OCI-LY3 (cell line): ENCODE measurements at regions not wholly inside any gene's neighbourhood (a gene's known extent, or its start where the extent isn't known, plus 50 kb on each side); places are given as distances from the start of the nearest gene placed in this dataset.

Source experiments
- H2AFZ ChIP-seq: fragments of 200-600, 300-600 bp; shearing (Covaris generic); 2 replicates; pipeline ENCODE4 v1.6.0; 2014; ENCODE audit warnings: antibody characterized with exemption, low read depth, low read length
- H3K27ac ChIP-seq: fragments of 200-600, 300-600 bp; sonication (generic); 2 replicates; pipeline ENCODE4 v1.5.1; 2014; ENCODE audit warnings: mild to moderate bottlenecking, low read length, moderate library complexity, mixed read lengths
- H3K27me3 ChIP-seq: fragments of 200-600, 300-600 bp; sonication (generic); 2 replicates; pipeline ENCODE4 v1.6.1; 2014; ENCODE audit warnings: low read depth, low read length, mixed read lengths
- H3K36me3 ChIP-seq: fragments of 200-600, 300-600 bp; sonication (generic); replicated peaks from 2 replicates; pipeline ENCODE3; 2014; ENCODE audit warnings: low read depth, low read length, mixed read lengths
- H3K4me1 ChIP-seq: fragments of 300-600, 200-600 bp; sonication (generic); 2 replicates; pipeline ENCODE4 v1.6.1; 2014; ENCODE audit warnings: low read length, mixed read lengths
- H3K4me2 ChIP-seq: fragments of 200-600, 300-600 bp; sonication (generic); 2 replicates; pipeline ENCODE4 v1.6.1; 2014; ENCODE audit warnings: low read length, mixed read lengths
- H3K4me3 ChIP-seq: fragments of 300-600, 200-600 bp; sonication (generic); 2 replicates; pipeline ENCODE4 v1.5.1; 2014; ENCODE audit warnings: antibody characterized with exemption, mild to moderate bottlenecking, low read length, moderate library complexity
- H3K79me2 ChIP-seq: fragments of 300-600, 200-600 bp; shearing (Covaris generic); 2 replicates; pipeline ENCODE4 v1.6.1; 2014; ENCODE audit warnings: mild to moderate bottlenecking, low read length, mixed read lengths
- H3K9ac ChIP-seq: fragments of 300-600, 200-600 bp; shearing (Covaris generic); 2 replicates; pipeline ENCODE4 v1.6.0; 2014; ENCODE audit warnings: mild to moderate bottlenecking, low read length, moderate library complexity
- H3K9me3 ChIP-seq: fragments of 200-600, 300-600 bp; shearing (Covaris generic); 2 replicates; pipeline ENCODE4 v1.6.1; 2014; ENCODE audit warnings: low read length, mixed read lengths; ENCODE audit not compliant: insufficient read depth
- H4K20me1 ChIP-seq: fragments of 200-600, 300-600 bp; sonication (generic); 2 replicates; pipeline ENCODE4 v1.6.1; 2016; ENCODE audit warnings: low read length, mixed read lengths; ENCODE audit not compliant: insufficient read depth
- EZH2phosphoT487 ChIP-seq: fragments of 200-600 bp; shearing (Covaris generic); IDR thresholded peaks from 2 replicates; pipeline ENCODE4 v1.6.1; 2018; ENCODE audit warnings: antibody characterized with exemption, mixed run types, low read depth
- TF ChIP-seq, protein P1 (sequence below): fragments of 200-600, 300-600 bp; sonication (generic); IDR thresholded peaks from 2 replicates; pipeline ENCODE4 v1.5.1; 2014; ENCODE audit warnings: antibody characterized with exemption, low read length, low read depth

DNA sequence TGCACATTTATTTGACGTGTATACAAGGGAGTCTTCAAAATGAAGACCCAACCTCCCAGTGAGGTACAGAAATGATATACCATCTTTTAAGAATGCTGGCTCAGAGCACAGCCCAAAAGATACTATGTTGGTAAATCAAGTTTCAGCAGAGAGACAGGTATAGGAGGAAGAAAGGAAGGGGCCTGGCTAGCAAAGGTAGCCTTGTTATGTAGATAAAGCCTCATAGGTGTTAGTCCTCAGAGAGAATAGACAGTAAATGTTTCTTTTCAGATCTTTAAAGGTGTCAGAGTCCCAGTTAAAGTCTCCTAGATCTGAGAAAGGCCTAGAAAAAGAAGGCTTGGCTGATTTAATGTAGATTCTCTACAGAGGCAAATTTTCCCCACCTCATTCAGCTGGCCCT lies 213.8 kb downstream of the SI start:
- Histone ChIP-seq H3K9ac (no peak overlapping the region), H2AFZ (no peak overlapping the region), H3K4me1 (no peaks in the 10 kb centered on the region), H3K79me2 (no peaks in the 10 kb centered on the region), H3K27me3 (no peaks in the 10 kb centered on the region), H3K4me2 (no peak overlapping the region), H3K9me3 (no peaks in the 10 kb centered on the region), H4K20me1 (no peaks in the 10 kb centered on the region), H3K36me3 (no peaks in the 10 kb centered on the region), H3K27ac (no peak overlapping the region), H3K4me3 (no peak overlapping the region)
- TF ChIP-seq, protein P1, sequence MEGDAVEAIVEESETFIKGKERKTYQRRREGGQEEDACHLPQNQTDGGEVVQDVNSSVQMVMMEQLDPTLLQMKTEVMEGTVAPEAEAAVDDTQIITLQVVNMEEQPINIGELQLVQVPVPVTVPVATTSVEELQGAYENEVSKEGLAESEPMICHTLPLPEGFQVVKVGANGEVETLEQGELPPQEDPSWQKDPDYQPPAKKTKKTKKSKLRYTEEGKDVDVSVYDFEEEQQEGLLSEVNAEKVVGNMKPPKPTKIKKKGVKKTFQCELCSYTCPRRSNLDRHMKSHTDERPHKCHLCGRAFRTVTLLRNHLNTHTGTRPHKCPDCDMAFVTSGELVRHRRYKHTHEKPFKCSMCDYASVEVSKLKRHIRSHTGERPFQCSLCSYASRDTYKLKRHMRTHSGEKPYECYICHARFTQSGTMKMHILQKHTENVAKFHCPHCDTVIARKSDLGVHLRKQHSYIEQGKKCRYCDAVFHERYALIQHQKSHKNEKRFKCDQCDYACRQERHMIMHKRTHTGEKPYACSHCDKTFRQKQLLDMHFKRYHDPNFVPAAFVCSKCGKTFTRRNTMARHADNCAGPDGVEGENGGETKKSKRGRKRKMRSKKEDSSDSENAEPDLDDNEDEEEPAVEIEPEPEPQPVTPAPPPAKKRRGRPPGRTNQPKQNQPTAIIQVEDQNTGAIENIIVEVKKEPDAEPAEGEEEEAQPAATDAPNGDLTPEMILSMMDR = no peak
- TF ChIP-seq EZH2phosphoT487 = no peak

DNA sequence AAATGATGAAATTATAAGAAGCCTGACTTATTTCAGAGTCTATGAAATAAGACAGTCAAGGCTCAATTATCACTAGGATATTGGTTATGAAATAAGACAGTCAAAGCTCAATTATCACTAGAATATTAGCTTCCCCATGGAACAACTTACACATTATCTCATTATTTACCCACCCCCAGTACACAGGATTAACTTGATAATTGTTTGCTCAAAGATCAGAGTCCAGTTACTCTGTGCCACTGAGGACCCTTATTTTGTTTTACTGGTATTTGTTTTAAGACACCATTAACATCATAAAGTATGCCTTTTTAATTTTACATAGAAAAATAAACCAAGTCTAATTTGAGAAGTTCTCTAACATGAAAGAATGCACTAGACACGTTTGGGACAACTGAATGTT lies 225.4 kb downstream of the SI start:
- Histone ChIP-seq H3K27ac (no peak overlapping the region), H3K27me3 (no peaks in the 10 kb centered on the region), H3K9ac (no peak overlapping the region), H3K79me2 (no peaks in the 10 kb centered on the region), H3K4me2 (no peak overlapping the region), H3K4me1 (no peaks in the 10 kb centered on the region), H3K4me3 (no peak overlapping the region), H3K36me3 (no peaks in the 10 kb centered on the region), H2AFZ (no peak overlapping the region), H4K20me1 (no peaks in the 10 kb centered on the region), H3K9me3 (no peaks in the 10 kb centered on the region)
- TF ChIP-seq, protein P1 = no peak
- no peak for TF ChIP-seq EZH2phosphoT487

DNA sequence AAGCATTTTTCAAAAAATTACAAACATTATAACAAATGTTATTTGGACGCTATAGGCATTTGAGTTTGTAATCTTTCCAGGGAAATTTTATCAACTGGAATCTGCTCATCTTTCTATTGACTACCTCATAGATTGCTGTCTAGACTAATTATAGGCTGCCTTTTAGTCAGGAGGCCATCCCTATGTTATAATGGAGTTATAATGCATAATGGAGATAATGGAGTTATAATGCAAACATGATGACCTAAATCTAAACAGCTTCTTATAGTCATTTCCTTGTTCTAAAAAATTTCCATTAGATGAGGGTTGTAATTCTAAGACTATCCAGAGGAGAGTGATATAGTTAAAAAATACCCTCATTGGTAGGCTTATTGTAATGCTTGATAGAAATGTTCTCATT lies 226.4 kb downstream of the SI start:
- Histone ChIP-seq H2AFZ (no peak overlapping the region), H3K9ac (no peak overlapping the region), H3K9me3 (no peaks in the 10 kb centered on the region), H4K20me1 (no peaks in the 10 kb centered on the region), H3K4me1 (no peaks in the 10 kb centered on the region), H3K27ac (no peak overlapping the region), H3K79me2 (no peaks in the 10 kb centered on the region), H3K4me3 (no peak overlapping the region), H3K4me2 (no peak overlapping the region), H3K27me3 (no peaks in the 10 kb centered on the region), H3K36me3 (no peaks in the 10 kb centered on the region)
- no peak for TF ChIP-seq EZH2phosphoT487
- TF ChIP-seq, protein P1 = no peak

DNA sequence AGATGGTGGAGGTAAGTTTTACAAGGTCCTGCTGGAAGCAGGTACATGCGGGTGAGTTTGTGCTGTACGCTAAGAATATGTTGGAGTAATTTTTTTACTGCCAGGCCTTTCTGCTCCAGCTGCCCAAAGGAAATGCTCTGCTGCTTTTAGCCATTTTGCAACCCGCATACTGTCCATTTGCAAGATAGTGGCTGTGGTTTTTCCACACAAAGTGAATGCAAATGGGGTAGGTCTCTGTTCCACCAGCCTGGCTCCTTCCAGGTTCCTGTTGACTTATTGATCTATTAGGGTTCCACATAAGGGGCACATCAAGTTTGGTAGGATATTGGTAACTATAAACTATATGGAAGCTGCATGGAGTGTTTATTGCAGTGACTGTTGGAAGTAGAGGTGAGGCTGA lies 227.1 kb downstream of the SI start:
- TF ChIP-seq, protein P1 = no peak
- TF ChIP-seq EZH2phosphoT487 = no peak
- Histone ChIP-seq H3K9me3 (no peaks in the 10 kb centered on the region), H3K9ac (no peak overlapping the region), H3K4me3 (no peak overlapping the region), H4K20me1 (no peaks in the 10 kb centered on the region), H3K27ac (no peak overlapping the region), H2AFZ (no peak overlapping the region), H3K4me1 (no peaks in the 10 kb centered on the region), H3K79me2 (no peaks in the 10 kb centered on the region), H3K27me3 (no peaks in the 10 kb centered on the region), H3K36me3 (no peaks in the 10 kb centered on the region), H3K4me2 (no peak overlapping the region)
